NCI-H1048 (cell line): ENCODE measurements at regions not wholly inside any gene's neighbourhood (a gene's known extent, or its start where the extent isn't known, plus 50 kb on each side); places are given as distances from the start of the nearest gene placed in this dataset.
"Not testable (repeated sequence)": the region's sequence is repeated elsewhere in the genome, so short reads cannot be mapped to it uniquely, and the experiment has no call there.

Experiments
- DNase-seq: peaks from one replicate; lab custom pipeline; 2025; lab: John Stamatoyannopoulos, UW

DNA sequence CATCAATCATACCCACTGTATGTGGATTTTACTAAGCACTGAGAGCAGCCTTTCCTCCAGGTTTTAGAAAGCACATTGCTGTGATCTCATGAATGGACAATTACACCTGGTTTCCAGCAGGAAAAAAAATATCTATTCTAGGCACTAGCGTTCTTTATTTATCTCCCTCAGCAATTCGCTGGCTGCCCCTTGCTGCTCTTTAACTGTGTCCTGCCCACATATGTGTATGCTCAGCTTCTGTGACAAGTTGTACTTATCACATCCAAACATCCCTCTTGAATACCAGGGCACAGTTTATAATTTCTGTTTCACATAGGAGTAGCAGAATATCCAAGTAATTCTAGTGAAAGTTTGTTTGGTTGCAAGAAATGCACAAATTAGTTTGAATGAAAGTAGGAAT is 146.8 kb downstream of the USP46 start:
- DNase-seq: no peak

DNA sequence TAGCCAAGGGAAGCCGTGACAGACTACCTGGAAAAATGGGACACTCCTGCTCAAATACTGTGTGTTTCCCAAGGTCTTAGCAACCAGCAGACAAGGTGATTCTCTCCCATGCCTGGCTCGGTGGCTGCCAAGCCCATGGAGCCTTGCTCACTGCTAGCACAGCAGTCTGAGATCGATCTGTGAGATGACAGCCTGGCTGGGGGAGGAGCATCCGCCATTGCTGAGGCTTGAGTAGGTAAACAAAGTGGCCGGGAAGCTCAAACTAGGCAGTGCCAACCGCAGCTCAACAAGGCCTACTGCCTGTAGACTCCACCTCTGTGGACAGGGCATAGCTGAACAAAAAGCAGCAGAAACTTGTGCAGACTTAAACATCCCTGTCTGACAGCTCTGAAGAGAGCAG is 137.0 kb downstream of the USP46 start:
- DNase-seq: not testable (repeated sequence)

GRCh38 chr4:52529983-52530382 is 129.1 kb downstream of the USP46 start:
- DNase-seq: no peak

DNA sequence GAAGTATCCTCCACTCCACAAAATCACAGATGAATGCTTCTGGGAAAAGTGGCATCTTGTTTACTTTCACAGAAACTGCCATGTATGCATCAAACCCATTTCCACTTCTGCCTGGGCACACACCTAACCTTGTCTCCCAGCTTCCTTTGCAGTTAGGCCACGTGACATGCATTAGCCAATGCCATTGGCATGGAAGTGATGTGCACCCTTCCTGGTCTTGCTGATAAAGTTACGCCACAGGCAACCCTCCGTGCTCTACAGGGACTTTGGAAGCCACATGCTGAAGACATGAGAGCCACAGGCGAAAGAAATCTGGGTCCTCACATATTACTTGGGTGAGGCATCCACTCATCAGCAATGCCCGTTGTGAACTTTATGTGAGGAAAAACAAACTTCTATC is 123.3 kb downstream of the USP46 start:
- DNase-seq: no peak
